ENCODE measurements at regions not wholly inside any gene's neighbourhood (a gene's known extent, or its start where the extent isn't known, plus 50 kb on each side); places are given as distances from the start of the nearest gene placed in this dataset.

DNA sequence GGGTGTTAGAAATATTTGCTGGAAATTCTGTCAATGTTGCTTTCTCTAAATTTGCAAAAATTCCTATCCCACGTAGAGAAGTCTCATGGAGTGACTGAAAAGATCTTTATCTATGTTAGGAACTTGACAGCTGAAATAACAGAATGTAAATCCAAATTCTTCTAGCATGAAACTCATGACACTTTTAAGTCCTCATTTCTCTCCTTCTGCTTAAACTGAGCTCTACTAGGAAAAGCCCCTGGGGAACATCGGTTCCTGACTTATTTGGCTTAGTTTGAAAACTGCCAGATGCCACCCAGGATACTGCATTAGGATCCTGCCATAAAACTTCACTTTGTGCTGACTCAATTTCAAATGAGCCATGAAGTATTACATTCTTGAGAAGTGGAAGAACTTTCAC, 426.0 kb downstream of the GALC start (continued):
- TF ChIP-seq ZNF114 (CRISPR knock-in tag; IDR thresholded peaks at IDR 0.05) (no peak), CREB1 (CRISPR knock-in tag; IDR thresholded peaks at IDR 0.05; ENCODE audit: low read depth) (no peak)

GRCh38 chr14:87547536-87547935, 445.4 kb downstream of the GALC start:
- Mint-ChIP-seq H3K4me1 (no peaks in the 10 kb centered on the region), H3K36me3 (ENCODE audit: low read depth) (no peaks in the 10 kb centered on the region)
- no peak for TF ChIP-seq CTCF (conservative IDR thresholded peaks at IDR 0.05; ENCODE audit: low read depth in 2 of 2)
- no peak for TF ChIP-seq JUNB (IDR thresholded peaks at IDR 0.05; ENCODE audit: unreplicated experiment)
- no peak for TF ChIP-seq NANOG (IDR thresholded peaks at IDR 0.05; ENCODE audit: borderline replicate concordance)
- TF ChIP-seq ZNF462 (CRISPR knock-in tag; IDR thresholded peaks at IDR 0.05): no peak
- TF ChIP-seq POLR2AphosphoS5 (IDR thresholded peaks at IDR 0.05; ENCODE audit: low read depth): no peak
- no peak for TF ChIP-seq ETS1 (IDR thresholded peaks at IDR 0.05)
- no peak for TF ChIP-seq EZH2phosphoT487 (IDR thresholded peaks at IDR 0.05; ENCODE audit: unreplicated experiment)
- no peak for TF ChIP-seq EZH2 (IDR thresholded peaks at IDR 0.05; ENCODE audit: low read depth, unreplicated experiment)

More at GRCh38 chr14:87547536-87547935, 445.4 kb downstream of the GALC start:
- Histone ChIP-seq H3K27ac (ENCODE audit: low read depth) (no peak overlapping the region), H3K4me3 (no peak overlapping the region), H3K4me2 (no peak overlapping the region), H4K20me1 (replicated peaks; ENCODE audit: insufficient read depth) (no peaks in the 10 kb centered on the region), H3K36me3 (ENCODE audit: insufficient read depth) (no peaks in the 10 kb centered on the region), H3F3A (replicated peaks; ENCODE audit: low read depth) (no peaks in the 10 kb centered on the region), H3K4me1 (ENCODE audit: insufficient read depth) (no peaks in the 10 kb centered on the region), H3K27me3 (ENCODE audit: insufficient read depth) (no peaks in the 10 kb centered on the region), H3K79me2 (replicated peaks; ENCODE audit: insufficient read depth) (no peaks in the 10 kb centered on the region), H3K9me2 (ENCODE audit: insufficient read depth) (no peaks in the 10 kb centered on the region), H2AFZ (no peak overlapping the region)
- H3K27ac Mint-ChIP-seq: no peak overlapping the region
- peaks cover 12% of the 10 kb centered on the region for H3K9me3 Mint-ChIP-seq
- DNase-seq (ENCODE audit: low spot score): no peak
- no peaks in the 10 kb centered on the region for H3K27me3 Mint-ChIP-seq (ENCODE audit: insufficient read depth, low read depth, poor library complexity)
- no peak overlapping the region for H3K4me3 Mint-ChIP-seq
- ATAC-seq: no peak

Measured in GM23338 (cell line).